NCI-H1694 treated with DMSO at 0.1 percent for 48 hours (cell line): ENCODE measurements at regions not wholly inside any gene's neighbourhood (a gene's known extent, or its start where the extent isn't known, plus 50 kb on each side); places are given as distances from the start of the nearest gene placed in this dataset.

Experiments
- DNase-seq: peaks from one replicate; lab custom pipeline; 2025; lab: John Stamatoyannopoulos, UW

DNA sequence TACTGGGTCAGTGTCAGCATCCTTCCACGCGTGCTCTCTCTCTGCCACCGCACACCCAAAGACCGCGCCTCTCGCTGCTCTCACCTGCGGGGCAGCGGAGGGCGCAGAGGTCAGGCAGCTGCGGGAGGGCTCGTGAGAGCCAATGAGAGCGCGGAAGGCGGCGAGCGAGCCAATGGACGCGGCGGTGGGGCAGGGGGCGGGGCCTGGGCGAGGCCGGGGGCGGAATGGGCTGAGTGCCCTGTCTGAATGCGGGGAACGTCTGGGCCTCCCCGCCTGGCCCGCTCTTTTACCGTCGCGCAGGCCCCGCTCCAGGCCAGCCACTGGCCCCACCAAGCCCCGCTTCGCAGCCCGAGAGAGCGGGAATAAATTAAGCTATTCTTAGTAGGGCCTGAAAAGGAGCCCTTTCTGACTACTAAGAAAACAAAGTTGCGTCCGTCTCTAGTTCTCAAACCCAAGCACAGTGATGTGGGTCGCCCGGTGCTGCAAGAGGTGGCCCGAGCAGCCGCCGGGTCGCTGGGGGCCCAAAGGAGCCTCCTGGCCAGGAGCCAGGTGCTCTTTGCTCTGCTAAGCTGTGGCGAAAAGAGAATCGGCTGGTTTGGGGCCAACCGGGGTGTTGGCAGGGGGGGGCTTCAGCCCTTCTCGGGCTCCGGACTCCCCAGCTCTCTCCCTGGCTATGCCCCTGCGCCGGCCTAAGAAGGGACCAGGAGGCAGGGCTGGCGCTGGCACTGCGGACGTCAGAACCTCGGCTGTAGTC is 81.1 kb upstream of the GLI2 start:
- DNase-seq: no peak

- DNase-seq: no peak
Measured at GRCh38 chr2:120656273-120656950, 79.3 kb upstream of the GLI2 start.

DNA sequence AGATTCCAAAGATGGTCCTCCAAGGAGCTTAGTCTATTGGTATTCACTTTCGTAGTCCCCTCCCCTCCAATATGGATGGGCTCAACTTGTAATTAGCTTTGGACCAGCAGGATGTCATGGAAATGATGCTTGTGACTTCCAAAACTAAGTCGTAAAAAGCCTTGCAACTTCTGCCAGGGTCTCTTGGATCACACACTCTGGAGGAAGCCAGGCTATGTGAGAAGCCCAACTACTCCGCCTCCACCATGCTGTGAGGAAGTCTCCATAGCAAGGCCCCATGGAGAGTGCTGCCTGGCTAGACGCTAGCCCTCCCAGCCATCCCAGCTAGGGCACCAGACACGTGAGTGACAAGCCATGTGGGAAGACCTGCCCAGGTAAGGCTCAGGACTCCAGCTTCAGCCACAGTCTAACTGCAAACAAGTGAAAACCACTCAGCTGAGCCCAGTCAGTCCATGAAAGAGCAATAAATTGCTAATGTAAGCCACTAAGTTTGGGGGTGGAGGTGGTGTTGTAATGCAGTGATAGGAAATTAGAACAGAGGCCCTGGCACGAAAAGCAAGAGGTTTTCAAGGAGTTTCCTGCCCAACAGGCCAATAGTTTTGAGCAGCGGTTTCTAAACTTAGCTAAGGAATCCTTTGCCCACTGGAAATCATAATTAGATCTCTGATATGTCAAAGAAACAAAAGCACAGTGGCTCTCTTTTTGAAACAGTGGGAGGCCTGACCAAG is 77.5 kb upstream of the GLI2 start:
- DNase-seq: no peak

DNA sequence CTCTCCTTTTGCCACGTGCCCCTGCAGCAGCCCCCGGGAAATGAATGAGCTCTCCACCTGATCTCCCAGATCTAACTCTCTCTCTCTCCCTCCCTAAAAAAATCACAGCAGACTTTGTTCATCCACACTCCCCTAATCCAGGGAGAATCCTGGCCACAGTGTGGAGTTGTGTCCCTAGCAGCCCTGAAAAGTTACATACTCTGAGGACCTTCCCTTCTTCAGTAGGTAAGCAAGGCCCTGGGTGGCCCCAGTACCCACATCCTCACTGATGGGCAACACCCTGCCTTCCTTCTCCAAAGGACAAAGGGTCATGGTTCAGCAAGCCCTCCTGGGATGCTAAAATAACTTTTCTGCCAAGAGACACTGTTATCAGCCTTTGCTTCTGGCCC is 76.9 kb upstream of the GLI2 start:
- no peak for DNase-seq

- no peak for DNase-seq
Measured at GRCh38 chr2:120659275-120659977, 76.2 kb upstream of the GLI2 start.

DNA sequence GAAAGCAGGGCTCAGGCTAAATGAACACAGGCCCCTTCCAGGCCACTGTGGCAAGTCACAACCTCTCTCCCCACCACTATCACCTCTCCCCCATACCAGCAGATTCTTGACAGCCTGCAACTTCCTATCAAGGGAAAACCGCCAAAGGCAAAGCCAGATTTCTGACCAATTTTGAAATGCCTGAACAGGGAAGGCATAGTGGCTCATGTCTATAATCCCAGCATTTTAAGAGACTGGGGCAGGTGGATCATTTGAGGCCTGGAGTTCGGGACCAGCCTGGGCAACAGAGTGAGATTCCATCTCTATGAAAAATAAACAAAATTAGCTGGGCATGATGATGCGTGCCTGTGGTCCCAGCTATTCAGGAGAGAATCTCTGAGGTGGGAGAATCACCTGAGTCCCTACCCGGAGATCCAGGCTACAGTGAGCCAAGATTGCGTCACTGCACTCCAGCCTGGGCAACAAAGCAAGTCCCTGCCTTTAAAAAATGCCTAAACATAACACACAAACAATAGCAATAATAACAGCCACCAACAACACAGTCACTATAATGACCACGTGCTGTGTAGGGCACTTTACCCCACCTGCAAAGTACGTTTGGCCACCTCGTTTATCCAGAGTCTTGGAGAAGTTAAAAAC is 75.5 kb upstream of the GLI2 start:
- DNase-seq: no peak

- no peak for DNase-seq
Measured at GRCh38 chr2:120660771-120661459, 74.8 kb upstream of the GLI2 start.

- DNase-seq: no peak
Measured at GRCh38 chr2:120661551-120661950, 74.1 kb upstream of the GLI2 start.

DNA sequence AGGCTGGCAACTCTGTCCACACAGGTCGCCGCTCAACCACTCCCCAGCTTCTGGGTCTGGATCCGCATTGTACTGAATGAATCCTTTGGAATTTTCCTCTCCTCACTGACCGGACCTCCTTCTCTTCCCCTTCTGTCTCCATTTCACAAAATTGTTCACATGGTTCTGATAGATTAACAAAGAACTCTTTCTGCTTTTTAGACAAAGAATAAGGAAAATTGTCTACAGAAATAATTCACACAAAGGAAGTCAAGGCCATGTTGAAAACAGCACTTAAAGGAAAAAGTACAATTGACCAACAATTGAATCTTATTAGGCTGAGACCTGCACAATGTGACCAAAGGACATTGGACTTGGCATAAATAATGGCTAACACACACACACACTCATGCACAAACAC is 73.6 kb upstream of the GLI2 start:
- no peak for DNase-seq

GRCh38 chr2:120662746-120663145 is 72.9 kb upstream of the GLI2 start:
- DNase-seq: no peak

- DNase-seq: no peak
Measured at GRCh38 chr2:120666433-120666832, 69.2 kb upstream of the GLI2 start.

DNA sequence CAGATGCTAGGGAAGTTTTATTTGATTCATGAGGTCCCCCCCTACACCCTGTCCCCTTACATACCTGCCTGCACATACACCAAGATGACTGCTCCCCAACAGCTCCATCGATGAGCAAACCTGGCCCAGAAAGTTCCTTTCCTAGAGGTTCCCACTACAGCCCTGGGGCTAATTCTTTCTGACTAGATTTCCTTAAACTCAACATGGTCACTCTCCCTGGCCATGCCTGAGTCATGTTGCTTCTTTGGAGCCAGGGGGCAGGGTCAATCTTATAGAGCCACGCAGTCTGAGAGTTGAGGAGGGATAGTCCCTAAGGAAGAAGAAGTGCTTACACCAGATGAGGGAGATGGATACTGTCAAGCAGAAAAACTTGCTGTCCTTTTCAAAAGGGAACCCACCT is 67.7 kb upstream of the GLI2 start:
- DNase-seq: no peak

DNA sequence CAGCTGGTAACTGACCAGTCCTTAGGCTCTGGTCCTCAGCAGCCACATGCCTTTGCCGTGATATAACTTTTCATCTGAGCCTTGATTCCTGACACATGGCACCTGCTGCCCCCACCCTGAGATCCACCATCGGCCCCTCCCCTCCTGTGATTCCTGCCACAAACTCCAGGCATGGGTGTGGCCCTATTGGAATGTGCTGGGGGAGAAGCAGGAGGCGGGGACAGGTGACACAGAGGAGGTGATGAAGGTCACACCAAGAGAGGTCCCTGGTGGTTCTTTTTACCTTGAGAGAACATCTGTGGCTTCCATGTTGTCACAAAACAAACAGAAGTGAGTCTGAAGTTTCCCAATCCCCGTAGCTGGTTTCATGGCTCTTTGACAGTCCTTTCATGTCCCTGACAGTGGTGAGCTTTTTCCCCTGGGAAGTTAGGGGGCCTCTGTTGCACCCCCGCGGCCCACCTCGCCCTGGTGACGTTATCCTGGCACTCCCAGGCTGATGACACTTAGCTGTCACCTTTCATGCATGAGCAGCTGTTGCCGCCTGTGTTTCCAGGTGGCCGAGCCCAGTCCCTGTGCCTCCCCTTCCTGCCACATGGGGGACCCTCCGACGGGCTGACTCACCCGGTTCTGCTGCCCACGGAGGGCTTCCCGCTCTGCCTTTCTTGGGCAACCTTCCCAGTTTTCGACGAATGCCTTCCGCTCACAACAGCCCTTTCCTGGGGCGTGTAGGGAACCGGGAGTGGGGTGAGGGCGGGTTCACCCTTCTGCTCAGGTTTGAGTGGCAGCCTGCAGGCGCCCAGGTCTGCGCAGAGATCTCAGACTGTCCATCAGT is 66.3 kb upstream of the GLI2 start:
- DNase-seq: peak; percentile 15

DNA sequence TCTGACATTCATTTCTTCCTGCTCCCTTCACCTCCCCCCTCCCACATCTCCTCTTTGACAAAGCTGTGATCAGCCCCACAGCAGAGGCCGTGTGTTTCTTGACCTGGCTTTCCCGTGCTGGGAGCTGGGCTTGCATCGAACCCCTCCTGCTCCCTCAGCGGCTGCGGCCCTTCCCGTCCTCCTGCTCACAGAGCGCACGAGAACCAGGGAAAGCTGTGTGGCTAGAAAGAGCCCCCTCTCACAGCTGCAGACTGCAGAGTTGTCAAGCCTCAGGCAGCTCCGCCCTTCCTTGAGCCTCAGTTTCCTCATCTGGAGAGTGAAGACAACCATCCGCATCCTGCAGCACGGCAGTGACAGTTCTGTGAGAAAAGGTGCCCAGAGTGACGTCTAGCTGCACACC is 65.7 kb upstream of the GLI2 start:
- DNase-seq: no peak

- no peak for DNase-seq
Measured at GRCh38 chr2:120670371-120670770, 65.3 kb upstream of the GLI2 start.

GRCh38 chr2:120670771-120671480 is 64.7 kb upstream of the GLI2 start:
- no peak for DNase-seq

DNA sequence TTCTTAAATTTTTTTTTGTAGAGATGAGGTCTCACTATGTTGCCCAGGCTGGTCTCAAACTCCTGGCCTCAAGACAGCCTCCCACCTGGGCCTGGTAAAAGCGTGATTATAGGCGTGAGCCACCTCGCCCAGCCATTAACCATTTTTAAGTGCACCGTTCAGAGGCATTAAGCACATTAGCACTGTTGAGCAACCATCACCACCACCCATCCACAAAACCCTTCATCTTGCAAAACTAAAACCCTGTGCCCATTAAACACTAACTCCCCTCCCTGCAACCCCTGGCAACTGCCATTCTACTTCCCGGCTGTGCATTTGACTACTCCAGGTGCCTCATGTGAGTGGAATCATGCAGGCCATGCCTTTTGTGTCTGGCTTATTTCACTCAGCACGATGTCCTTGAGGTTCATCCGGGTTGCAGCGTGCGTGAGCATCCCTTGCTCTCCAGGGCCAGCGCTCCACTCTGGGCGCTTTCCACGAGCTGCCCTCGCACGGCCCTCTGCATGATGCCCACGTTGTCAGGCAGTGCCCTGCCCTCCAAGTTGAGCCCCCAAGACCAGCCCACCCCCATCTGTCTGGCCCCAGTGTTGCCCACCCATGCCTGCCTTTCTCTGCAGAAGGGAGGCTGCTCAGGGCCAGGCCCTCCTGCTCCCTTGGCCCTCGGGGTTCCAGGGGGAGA is 63.0 kb upstream of the GLI2 start:
- DNase-seq: no peak

DNA sequence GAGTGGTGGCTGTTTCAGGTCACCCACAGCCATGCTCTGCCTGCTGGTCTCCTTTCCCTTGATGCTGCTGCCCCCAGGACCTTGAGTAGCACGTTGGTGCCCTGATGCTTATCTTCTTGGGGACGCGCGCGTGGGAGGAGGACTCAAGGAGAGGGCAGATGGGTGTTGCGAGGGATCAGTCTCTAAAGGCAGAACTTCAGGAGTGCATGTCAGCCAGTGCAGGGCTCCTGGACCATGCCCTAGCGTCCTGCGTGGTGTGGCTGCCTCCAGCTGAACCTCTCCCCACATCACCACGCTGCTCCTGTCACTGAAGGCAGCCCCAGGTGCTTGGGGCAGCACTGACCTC is 62.5 kb upstream of the GLI2 start:
- no peak for DNase-seq

DNA sequence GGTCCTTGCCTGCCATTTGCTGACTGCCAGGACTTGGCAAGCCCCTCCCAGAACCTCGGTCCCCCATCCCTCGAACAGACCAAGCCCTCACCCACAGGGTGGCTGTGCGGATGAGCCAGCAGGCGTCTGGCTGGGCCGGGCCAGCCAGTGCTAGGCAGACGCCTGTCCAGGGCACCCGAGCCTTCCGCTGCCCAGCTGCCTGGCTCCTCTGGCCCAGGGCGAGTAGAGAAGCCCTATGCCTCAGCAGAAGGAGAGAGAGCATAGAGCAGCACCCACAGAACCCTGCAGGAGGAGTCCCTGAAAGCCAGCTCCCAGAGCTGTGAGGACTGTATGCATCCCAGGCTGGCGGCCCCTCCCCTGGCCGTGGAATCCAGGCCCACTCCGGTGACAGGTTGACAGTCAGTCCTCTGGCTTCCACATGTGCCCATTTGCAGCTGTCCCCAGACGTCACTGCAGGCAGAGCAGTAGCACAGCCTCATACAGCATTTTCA is 62.1 kb upstream of the GLI2 start:
- no peak for DNase-seq
